ENCODE measurements at regions not wholly inside any gene's neighbourhood (a gene's known extent, or its start where the extent isn't known, plus 50 kb on each side); places are given as distances from the start of the nearest gene placed in this dataset.

DNA sequence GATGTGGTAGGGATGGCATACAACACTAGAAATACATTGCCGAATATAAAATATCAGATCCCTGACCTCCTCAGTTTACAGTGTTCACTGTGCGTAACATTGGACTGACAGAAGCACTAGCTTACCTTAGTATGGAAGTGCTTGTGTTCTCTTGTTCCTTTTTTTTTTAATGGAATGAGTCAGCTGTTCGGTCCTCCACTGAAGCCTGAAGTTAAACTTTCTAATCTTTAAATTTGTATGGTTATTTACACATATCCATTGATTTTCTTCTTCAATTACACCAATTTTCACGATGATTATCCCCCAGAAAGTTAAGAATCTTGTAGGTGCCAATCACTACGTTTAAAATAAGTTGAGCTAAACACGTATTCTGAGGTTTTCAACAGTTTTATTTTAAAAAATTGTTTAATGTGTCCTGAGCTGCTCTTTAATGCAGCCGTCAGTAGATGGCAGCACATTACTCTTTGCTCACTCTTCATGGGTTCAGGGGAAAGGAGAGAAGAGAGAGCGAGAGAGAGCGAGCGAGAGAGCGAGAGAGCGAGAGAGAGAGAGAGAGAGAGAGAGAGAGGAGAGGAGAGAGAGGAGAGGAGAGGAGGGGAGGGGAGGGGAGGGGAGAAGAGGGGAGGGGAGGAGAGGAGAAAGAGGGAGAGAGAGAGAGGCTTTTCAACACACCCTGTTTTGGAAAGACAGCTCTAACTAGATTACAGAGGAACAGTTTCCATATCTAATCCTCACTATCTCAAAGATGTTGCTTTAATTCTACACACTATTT, 134.7 kb upstream of the SCAF11 start (continued):
- TF ChIP-seq, protein P1, sequence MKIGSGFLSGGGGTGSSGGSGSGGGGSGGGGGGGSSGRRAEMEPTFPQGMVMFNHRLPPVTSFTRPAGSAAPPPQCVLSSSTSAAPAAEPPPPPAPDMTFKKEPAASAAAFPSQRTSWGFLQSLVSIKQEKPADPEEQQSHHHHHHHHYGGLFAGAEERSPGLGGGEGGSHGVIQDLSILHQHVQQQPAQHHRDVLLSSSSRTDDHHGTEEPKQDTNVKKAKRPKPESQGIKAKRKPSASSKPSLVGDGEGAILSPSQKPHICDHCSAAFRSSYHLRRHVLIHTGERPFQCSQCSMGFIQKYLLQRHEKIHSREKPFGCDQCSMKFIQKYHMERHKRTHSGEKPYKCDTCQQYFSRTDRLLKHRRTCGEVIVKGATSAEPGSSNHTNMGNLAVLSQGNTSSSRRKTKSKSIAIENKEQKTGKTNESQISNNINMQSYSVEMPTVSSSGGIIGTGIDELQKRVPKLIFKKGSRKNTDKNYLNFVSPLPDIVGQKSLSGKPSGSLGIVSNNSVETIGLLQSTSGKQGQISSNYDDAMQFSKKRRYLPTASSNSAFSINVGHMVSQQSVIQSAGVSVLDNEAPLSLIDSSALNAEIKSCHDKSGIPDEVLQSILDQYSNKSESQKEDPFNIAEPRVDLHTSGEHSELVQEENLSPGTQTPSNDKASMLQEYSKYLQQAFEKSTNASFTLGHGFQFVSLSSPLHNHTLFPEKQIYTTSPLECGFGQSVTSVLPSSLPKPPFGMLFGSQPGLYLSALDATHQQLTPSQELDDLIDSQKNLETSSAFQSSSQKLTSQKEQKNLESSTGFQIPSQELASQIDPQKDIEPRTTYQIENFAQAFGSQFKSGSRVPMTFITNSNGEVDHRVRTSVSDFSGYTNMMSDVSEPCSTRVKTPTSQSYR (CRISPR knock-in tag; IDR thresholded peaks at IDR 0.05): no peak
- TF ChIP-seq, protein P2, sequence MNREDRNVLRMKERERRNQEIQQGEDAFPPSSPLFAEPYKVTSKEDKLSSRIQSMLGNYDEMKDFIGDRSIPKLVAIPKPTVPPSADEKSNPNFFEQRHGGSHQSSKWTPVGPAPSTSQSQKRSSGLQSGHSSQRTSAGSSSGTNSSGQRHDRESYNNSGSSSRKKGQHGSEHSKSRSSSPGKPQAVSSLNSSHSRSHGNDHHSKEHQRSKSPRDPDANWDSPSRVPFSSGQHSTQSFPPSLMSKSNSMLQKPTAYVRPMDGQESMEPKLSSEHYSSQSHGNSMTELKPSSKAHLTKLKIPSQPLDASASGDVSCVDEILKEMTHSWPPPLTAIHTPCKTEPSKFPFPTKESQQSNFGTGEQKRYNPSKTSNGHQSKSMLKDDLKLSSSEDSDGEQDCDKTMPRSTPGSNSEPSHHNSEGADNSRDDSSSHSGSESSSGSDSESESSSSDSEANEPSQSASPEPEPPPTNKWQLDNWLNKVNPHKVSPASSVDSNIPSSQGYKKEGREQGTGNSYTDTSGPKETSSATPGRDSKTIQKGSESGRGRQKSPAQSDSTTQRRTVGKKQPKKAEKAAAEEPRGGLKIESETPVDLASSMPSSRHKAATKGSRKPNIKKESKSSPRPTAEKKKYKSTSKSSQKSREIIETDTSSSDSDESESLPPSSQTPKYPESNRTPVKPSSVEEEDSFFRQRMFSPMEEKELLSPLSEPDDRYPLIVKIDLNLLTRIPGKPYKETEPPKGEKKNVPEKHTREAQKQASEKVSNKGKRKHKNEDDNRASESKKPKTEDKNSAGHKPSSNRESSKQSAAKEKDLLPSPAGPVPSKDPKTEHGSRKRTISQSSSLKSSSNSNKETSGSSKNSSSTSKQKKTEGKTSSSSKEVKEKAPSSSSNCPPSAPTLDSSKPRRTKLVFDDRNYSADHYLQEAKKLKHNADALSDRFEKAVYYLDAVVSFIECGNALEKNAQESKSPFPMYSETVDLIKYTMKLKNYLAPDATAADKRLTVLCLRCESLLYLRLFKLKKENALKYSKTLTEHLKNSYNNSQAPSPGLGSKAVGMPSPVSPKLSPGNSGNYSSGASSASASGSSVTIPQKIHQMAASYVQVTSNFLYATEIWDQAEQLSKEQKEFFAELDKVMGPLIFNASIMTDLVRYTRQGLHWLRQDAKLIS (CRISPR knock-in tag; IDR thresholded peaks at IDR 0.05; ENCODE audit: borderline replicate concordance): no peak
- no peak for TF ChIP-seq GABPB1 (CRISPR knock-in tag; IDR thresholded peaks at IDR 0.05)

DNA sequence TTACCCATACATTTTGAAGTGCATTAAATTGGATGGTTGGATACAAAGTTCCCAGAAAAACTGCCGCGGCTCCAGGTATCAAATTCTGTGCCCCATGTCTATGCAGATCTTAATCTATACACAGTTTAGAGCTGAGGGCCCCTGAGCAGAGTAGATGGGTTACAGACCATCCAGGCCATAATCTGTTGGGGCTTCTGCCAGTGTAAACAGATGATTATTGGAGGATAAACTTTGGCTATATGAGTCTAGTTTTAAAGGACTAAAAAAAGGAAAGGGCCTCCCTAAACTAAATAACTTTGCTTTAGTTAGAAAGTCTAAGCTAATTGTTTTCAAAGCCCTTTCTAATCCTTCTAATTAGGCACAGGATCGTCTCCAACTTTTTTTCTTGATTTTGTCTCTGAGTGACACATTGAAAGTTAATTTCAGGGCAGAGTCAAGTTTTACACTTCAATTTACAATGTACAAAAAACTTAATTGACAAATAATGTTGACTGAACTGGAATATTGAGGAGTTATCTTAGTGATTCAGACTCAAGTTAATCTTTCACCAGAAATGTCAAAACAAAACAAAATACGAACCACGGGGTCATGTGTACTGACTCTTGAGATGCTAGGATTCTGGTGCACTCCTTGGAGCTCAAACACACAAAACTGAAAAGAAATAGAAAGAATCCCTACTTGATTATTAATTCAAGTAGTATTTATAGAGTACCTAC, 133.9 kb upstream of the SCAF11 start:
- Mint-ChIP-seq H3K27ac (no peak overlapping the region), H3K4me3 (no peak overlapping the region), H3K27me3 (ENCODE audit: low read depth) (peaks cover 8% of the 10 kb centered on the region), H3K36me3 (no peaks in the 10 kb centered on the region), H3K4me1 (0 out of 2 replicates have a peak, but pooled peaks cover 3% of the 10 kb centered on the region), H3K9me3 (no peaks in the 10 kb centered on the region)
- ATAC-seq (no peak), DNase-seq (ENCODE audit: low spot score) (no peak)
- POLR2A ChIA-PET: interaction anchor here (0.5 to 1.0 kb wide), 3 partner anchors 26 to 235 kb away, joined by 3 to 5 read pairs (median 3); no protein-coding TSS in a partner anchor
- CTCF ChIA-PET: interaction anchor here (0.6 to 2.3 kb wide), 43 partner anchors 10 to 897 kb away, joined by 3 to 21 read pairs (median 4); partner anchors contain the start of gene SCAF11
- TF ChIP-seq, protein P3, sequence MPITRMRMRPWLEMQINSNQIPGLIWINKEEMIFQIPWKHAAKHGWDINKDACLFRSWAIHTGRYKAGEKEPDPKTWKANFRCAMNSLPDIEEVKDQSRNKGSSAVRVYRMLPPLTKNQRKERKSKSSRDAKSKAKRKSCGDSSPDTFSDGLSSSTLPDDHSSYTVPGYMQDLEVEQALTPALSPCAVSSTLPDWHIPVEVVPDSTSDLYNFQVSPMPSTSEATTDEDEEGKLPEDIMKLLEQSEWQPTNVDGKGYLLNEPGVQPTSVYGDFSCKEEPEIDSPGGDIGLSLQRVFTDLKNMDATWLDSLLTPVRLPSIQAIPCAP (CRISPR knock-in tag; IDR thresholded peaks at IDR 0.05): no peak
- TF ChIP-seq GTF2I (CRISPR knock-in tag; conservative IDR thresholded peaks at IDR 0.05) (no peak), TCF7 (CRISPR knock-in tag; IDR thresholded peaks at IDR 0.05; ENCODE audit: low read depth) (no peak), ZNF423 (CRISPR knock-in tag; IDR thresholded peaks at IDR 0.05) (no peak), SMAD4 (CRISPR knock-in tag; IDR thresholded peaks at IDR 0.05) (no peak)
- TF ChIP-seq, protein P4, sequence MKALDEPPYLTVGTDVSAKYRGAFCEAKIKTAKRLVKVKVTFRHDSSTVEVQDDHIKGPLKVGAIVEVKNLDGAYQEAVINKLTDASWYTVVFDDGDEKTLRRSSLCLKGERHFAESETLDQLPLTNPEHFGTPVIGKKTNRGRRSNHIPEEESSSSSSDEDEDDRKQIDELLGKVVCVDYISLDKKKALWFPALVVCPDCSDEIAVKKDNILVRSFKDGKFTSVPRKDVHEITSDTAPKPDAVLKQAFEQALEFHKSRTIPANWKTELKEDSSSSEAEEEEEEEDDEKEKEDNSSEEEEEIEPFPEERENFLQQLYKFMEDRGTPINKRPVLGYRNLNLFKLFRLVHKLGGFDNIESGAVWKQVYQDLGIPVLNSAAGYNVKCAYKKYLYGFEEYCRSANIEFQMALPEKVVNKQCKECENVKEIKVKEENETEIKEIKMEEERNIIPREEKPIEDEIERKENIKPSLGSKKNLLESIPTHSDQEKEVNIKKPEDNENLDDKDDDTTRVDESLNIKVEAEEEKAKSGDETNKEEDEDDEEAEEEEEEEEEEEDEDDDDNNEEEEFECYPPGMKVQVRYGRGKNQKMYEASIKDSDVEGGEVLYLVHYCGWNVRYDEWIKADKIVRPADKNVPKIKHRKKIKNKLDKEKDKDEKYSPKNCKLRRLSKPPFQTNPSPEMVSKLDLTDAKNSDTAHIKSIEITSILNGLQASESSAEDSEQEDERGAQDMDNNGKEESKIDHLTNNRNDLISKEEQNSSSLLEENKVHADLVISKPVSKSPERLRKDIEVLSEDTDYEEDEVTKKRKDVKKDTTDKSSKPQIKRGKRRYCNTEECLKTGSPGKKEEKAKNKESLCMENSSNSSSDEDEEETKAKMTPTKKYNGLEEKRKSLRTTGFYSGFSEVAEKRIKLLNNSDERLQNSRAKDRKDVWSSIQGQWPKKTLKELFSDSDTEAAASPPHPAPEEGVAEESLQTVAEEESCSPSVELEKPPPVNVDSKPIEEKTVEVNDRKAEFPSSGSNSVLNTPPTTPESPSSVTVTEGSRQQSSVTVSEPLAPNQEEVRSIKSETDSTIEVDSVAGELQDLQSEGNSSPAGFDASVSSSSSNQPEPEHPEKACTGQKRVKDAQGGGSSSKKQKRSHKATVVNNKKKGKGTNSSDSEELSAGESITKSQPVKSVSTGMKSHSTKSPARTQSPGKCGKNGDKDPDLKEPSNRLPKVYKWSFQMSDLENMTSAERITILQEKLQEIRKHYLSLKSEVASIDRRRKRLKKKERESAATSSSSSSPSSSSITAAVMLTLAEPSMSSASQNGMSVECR (CRISPR knock-in tag; IDR thresholded peaks at IDR 0.05; ENCODE audit: borderline replicate concordance): no peak
